ENCODE measurements at regions not wholly inside any gene's neighbourhood (a gene's known extent, or its start where the extent isn't known, plus 50 kb on each side); places are given as distances from the start of the nearest gene placed in this dataset.

- no peak for TF ChIP-seq NFRKB (IDR thresholded peaks at IDR 0.05)
- no peak for TF ChIP-seq FOXA1 (IDR thresholded peaks at IDR 0.05)
- no peak for TF ChIP-seq ARNT (IDR thresholded peaks at IDR 0.05)
- no peak for TF ChIP-seq ZNF384 (IDR thresholded peaks at IDR 0.05)
- no peak for TF ChIP-seq SUZ12 (IDR thresholded peaks at IDR 0.05)
- TF ChIP-seq ELF4 (IDR thresholded peaks at IDR 0.05): no peak
- TF ChIP-seq TARDBP (IDR thresholded peaks at IDR 0.05): no peak
- TF ChIP-seq HDGF (IDR thresholded peaks at IDR 0.05; ENCODE audit: borderline replicate concordance): no peak
- no peak for TF ChIP-seq FOXK2 (IDR thresholded peaks at IDR 0.05)
- DNase-seq (ENCODE audit: extremely low spot score): no peak
- POLR2A ChIA-PET: no interaction called here
- CTCF ChIA-PET: no interaction called here
Observed at GRCh38 chr11:111012491-111012890, 233.0 kb upstream of the POU2AF2 start.

- ChIA-PET CTCF (no interaction called here), POLR2A (no interaction called here)
- no peak for TF ChIP-seq PKNOX1 (IDR thresholded peaks at IDR 0.05)
- no peak for TF ChIP-seq ARNT (IDR thresholded peaks at IDR 0.05)
- no peak for TF ChIP-seq ELF4 (IDR thresholded peaks at IDR 0.05)
- no peak for TF ChIP-seq BHLHE40 (IDR thresholded peaks at IDR 0.05; ENCODE audit: borderline replicate concordance)
- TF ChIP-seq ZNF384 (IDR thresholded peaks at IDR 0.05): no peak
- TF ChIP-seq TARDBP (IDR thresholded peaks at IDR 0.05): no peak
- no peak for TF ChIP-seq FOXM1 (IDR thresholded peaks at IDR 0.05; ENCODE audit: borderline replicate concordance)
- no peak for TF ChIP-seq SUZ12 (IDR thresholded peaks at IDR 0.05)
- TF ChIP-seq HDGF (IDR thresholded peaks at IDR 0.05; ENCODE audit: borderline replicate concordance): no peak
- TF ChIP-seq FOXA1 (IDR thresholded peaks at IDR 0.05): no peak
- no peak for TF ChIP-seq L3MBTL2 (conservative IDR thresholded peaks at IDR 0.05)
- no peak for TF ChIP-seq FOXK2 (IDR thresholded peaks at IDR 0.05)
- TF ChIP-seq SP1 (IDR thresholded peaks at IDR 0.05): no peak
- TF ChIP-seq CTBP1 (IDR thresholded peaks at IDR 0.05; ENCODE audit: borderline replicate concordance): no peak
- TF ChIP-seq LEF1 (IDR thresholded peaks at IDR 0.05; ENCODE audit: borderline replicate concordance): no peak
- no peak for TF ChIP-seq NFRKB (IDR thresholded peaks at IDR 0.05)
- no peak for DNase-seq (ENCODE audit: extremely low spot score)
Observed at GRCh38 chr11:111011275-111011594, 234.3 kb upstream of the POU2AF2 start.

- POLR2A ChIA-PET: no interaction called here
- DNase-seq (ENCODE audit: extremely low spot score): no peak
- TF ChIP-seq FOXM1 (IDR thresholded peaks at IDR 0.05; ENCODE audit: borderline replicate concordance) (no peak), SP1 (IDR thresholded peaks at IDR 0.05) (no peak), NFRKB (IDR thresholded peaks at IDR 0.05) (no peak), ZNF384 (IDR thresholded peaks at IDR 0.05) (no peak), FOXA1 (IDR thresholded peaks at IDR 0.05) (no peak), L3MBTL2 (conservative IDR thresholded peaks at IDR 0.05) (no peak), BHLHE40 (IDR thresholded peaks at IDR 0.05; ENCODE audit: borderline replicate concordance) (no peak), SUZ12 (IDR thresholded peaks at IDR 0.05) (no peak), TARDBP (IDR thresholded peaks at IDR 0.05) (no peak), LEF1 (IDR thresholded peaks at IDR 0.05; ENCODE audit: borderline replicate concordance) (no peak), FOXK2 (IDR thresholded peaks at IDR 0.05) (no peak)
- CTCF ChIA-PET: no interaction called here
Observed at GRCh38 chr11:111010391-111011274, 234.9 kb upstream of the POU2AF2 start.

GRCh38 chr11:111006227-111006626, 239.3 kb upstream of the POU2AF2 start:
- DNase-seq (ENCODE audit: extremely low spot score): no peak
- CTCF ChIA-PET: no interaction called here
- TF ChIP-seq BHLHE40 (IDR thresholded peaks at IDR 0.05; ENCODE audit: borderline replicate concordance) (no peak), FOXA1 (IDR thresholded peaks at IDR 0.05) (no peak), ARNT (IDR thresholded peaks at IDR 0.05) (no peak), HDGF (IDR thresholded peaks at IDR 0.05; ENCODE audit: borderline replicate concordance) (no peak), ZNF384 (IDR thresholded peaks at IDR 0.05) (no peak), LEF1 (IDR thresholded peaks at IDR 0.05; ENCODE audit: borderline replicate concordance) (no peak), SP1 (IDR thresholded peaks at IDR 0.05) (no peak), ELF4 (IDR thresholded peaks at IDR 0.05) (no peak)
- POLR2A ChIA-PET: no interaction called here

GRCh38 chr11:111001986-111002611, 243.4 kb upstream of the POU2AF2 start:
- no peak for DNase-seq (ENCODE audit: extremely low spot score)
- no peak for TF ChIP-seq SP1 (IDR thresholded peaks at IDR 0.05)
- TF ChIP-seq ZNF384 (IDR thresholded peaks at IDR 0.05): no peak
- TF ChIP-seq TARDBP (IDR thresholded peaks at IDR 0.05): no peak
- ChIA-PET CTCF (no interaction called here), POLR2A (no interaction called here)

GRCh38 chr11:111001081-111001430, 244.5 kb upstream of the POU2AF2 start:
- ChIA-PET POLR2A (no interaction called here), CTCF (no interaction called here)
- DNase-seq (ENCODE audit: extremely low spot score): no peak
- TF ChIP-seq SUZ12 (IDR thresholded peaks at IDR 0.05) (no peak), ARNT (IDR thresholded peaks at IDR 0.05) (no peak), LEF1 (IDR thresholded peaks at IDR 0.05; ENCODE audit: borderline replicate concordance) (no peak), L3MBTL2 (conservative IDR thresholded peaks at IDR 0.05) (no peak), NFRKB (IDR thresholded peaks at IDR 0.05) (no peak), FOXK2 (IDR thresholded peaks at IDR 0.05) (no peak), SP1 (IDR thresholded peaks at IDR 0.05) (no peak), FOXM1 (IDR thresholded peaks at IDR 0.05; ENCODE audit: borderline replicate concordance) (no peak), ELF4 (IDR thresholded peaks at IDR 0.05) (no peak), BHLHE40 (IDR thresholded peaks at IDR 0.05; ENCODE audit: borderline replicate concordance) (no peak), TARDBP (IDR thresholded peaks at IDR 0.05) (no peak), CTBP1 (IDR thresholded peaks at IDR 0.05; ENCODE audit: borderline replicate concordance) (no peak), FOXA1 (IDR thresholded peaks at IDR 0.05) (no peak)

- CTCF ChIA-PET: no interaction called here
- no peak for DNase-seq (ENCODE audit: extremely low spot score)
- POLR2A ChIA-PET: no interaction called here
- no peak for TF ChIP-seq SUZ12 (IDR thresholded peaks at IDR 0.05)
- TF ChIP-seq L3MBTL2 (conservative IDR thresholded peaks at IDR 0.05): no peak
- no peak for TF ChIP-seq BHLHE40 (IDR thresholded peaks at IDR 0.05; ENCODE audit: borderline replicate concordance)
- TF ChIP-seq NFRKB (IDR thresholded peaks at IDR 0.05): no peak
- no peak for TF ChIP-seq SP1 (IDR thresholded peaks at IDR 0.05)
- TF ChIP-seq ELF4 (IDR thresholded peaks at IDR 0.05): no peak
- TF ChIP-seq FOXK2 (IDR thresholded peaks at IDR 0.05): no peak
- no peak for TF ChIP-seq ZNF384 (IDR thresholded peaks at IDR 0.05)
- no peak for TF ChIP-seq HDGF (IDR thresholded peaks at IDR 0.05; ENCODE audit: borderline replicate concordance)
- no peak for TF ChIP-seq CTBP1 (IDR thresholded peaks at IDR 0.05; ENCODE audit: borderline replicate concordance)
- no peak for TF ChIP-seq FOXM1 (IDR thresholded peaks at IDR 0.05; ENCODE audit: borderline replicate concordance)
- TF ChIP-seq LEF1 (IDR thresholded peaks at IDR 0.05; ENCODE audit: borderline replicate concordance): no peak
- TF ChIP-seq TARDBP (IDR thresholded peaks at IDR 0.05): no peak
- no peak for TF ChIP-seq ARNT (IDR thresholded peaks at IDR 0.05)
- TF ChIP-seq FOXA1 (IDR thresholded peaks at IDR 0.05): no peak
- no peak for TF ChIP-seq PKNOX1 (IDR thresholded peaks at IDR 0.05)
Observed at GRCh38 chr11:111000400-111001080, 245.0 kb upstream of the POU2AF2 start.
